Calu3 (cell line): ENCODE measurements at regions not wholly inside any gene's neighbourhood (a gene's known extent, or its start where the extent isn't known, plus 50 kb on each side); places are given as distances from the start of the nearest gene placed in this dataset.

ENCODE experiments used
- BruUV-seq: library from RNA; stranded (reverse); fragments of 400-500 nt; replicated peaks from 2 replicates; lab custom pipeline; 2021; lab: Mats Ljungman, UMichigan
- CTCF ChIA-PET: fragments of 300-600 bp; sonication (Branson Sonifier 250); formaldehyde crosslinking; loops from one replicate; lab custom pipeline; 2022; ENCODE audit warnings: antibody characterized with exemption; lab: Charles Lee
- DNase-seq: peaks from one replicate; pipeline ENCODE4 v3.0.0; 2022
- H3K27ac Mint-ChIP-seq: one replicate; pipeline ENCODE4 v1.8.0; 2022; ENCODE audit warnings: mixed read lengths; ENCODE audit not compliant: unreplicated experiment
- H3K27me3 Mint-ChIP-seq: one replicate; pipeline ENCODE4 v1.8.0; 2022; ENCODE audit warnings: mixed read lengths; ENCODE audit not compliant: unreplicated experiment
- H3K36me3 Mint-ChIP-seq: one replicate; pipeline ENCODE4 v1.8.0; 2022; ENCODE audit warnings: mild to moderate bottlenecking, moderate library complexity, mixed read lengths; ENCODE audit not compliant: insufficient read depth, unreplicated experiment
- H3K4me1 Mint-ChIP-seq: one replicate; pipeline ENCODE4 v1.8.0; 2022; ENCODE audit warnings: mild to moderate bottlenecking, low read depth, mixed read lengths; ENCODE audit not compliant: unreplicated experiment
- H3K4me3 Mint-ChIP-seq: one replicate; pipeline ENCODE4 v1.8.0; 2022; ENCODE audit warnings: mild to moderate bottlenecking, low read depth, moderate library complexity, mixed read lengths; ENCODE audit not compliant: unreplicated experiment
- H3K9me3 Mint-ChIP-seq: one replicate; pipeline ENCODE4 v1.8.0; 2022; ENCODE audit warnings: low read depth, mixed read lengths; ENCODE audit not compliant: unreplicated experiment
- intact Hi-C: fragments of 100-400 bp; cut with micrococcal nuclease; formaldehyde crosslinking; loops from one replicate; pipeline ENCODE4 v1.10.0; 2022; ENCODE audit not compliant: unreplicated experiment
- TF ChIP-seq, protein P1 (sequence below): fragments of 200-600 bp; IDR thresholded peaks from one replicate; pipeline ENCODE4 v1.8.0; 2022; ENCODE audit warnings: antibody characterized with exemption; ENCODE audit not compliant: unreplicated experiment

DNA sequence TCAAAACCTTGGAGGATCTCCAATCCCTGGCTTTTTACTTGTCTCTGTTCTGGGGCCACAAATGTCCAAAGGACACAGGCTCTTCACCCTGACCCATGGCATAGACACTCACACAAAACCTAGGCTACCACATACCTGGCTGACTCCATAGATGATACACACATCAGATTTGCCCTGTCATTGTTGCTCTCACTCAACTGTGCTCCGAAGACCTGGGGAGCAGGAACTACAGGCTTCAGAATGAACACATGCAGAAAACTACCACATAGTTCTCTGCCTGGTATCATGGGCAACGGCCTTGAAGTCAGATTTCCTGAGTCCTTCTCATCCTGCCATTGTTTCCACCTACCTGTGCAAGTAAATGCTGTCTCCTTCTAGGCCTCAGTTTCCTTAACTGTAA lies 226.2 kb downstream of the KIF4B start:
- H3K27ac Mint-ChIP-seq = no peak overlapping the region
- TF ChIP-seq, protein P1, sequence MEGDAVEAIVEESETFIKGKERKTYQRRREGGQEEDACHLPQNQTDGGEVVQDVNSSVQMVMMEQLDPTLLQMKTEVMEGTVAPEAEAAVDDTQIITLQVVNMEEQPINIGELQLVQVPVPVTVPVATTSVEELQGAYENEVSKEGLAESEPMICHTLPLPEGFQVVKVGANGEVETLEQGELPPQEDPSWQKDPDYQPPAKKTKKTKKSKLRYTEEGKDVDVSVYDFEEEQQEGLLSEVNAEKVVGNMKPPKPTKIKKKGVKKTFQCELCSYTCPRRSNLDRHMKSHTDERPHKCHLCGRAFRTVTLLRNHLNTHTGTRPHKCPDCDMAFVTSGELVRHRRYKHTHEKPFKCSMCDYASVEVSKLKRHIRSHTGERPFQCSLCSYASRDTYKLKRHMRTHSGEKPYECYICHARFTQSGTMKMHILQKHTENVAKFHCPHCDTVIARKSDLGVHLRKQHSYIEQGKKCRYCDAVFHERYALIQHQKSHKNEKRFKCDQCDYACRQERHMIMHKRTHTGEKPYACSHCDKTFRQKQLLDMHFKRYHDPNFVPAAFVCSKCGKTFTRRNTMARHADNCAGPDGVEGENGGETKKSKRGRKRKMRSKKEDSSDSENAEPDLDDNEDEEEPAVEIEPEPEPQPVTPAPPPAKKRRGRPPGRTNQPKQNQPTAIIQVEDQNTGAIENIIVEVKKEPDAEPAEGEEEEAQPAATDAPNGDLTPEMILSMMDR = no peak
- no peak overlapping the region for H3K4me3 Mint-ChIP-seq
- CTCF ChIA-PET = no interaction called here
- H3K27me3 Mint-ChIP-seq = no peaks in the 10 kb centered on the region
- no peaks in the 10 kb centered on the region for H3K36me3 Mint-ChIP-seq
- peaks cover 13% of the 10 kb centered on the region for H3K9me3 Mint-ChIP-seq
- no TSS peak for BruUV-seq
- intact Hi-C loops = no loop called here
- H3K4me1 Mint-ChIP-seq = no peaks in the 10 kb centered on the region
- DNase-seq = no peak

DNA sequence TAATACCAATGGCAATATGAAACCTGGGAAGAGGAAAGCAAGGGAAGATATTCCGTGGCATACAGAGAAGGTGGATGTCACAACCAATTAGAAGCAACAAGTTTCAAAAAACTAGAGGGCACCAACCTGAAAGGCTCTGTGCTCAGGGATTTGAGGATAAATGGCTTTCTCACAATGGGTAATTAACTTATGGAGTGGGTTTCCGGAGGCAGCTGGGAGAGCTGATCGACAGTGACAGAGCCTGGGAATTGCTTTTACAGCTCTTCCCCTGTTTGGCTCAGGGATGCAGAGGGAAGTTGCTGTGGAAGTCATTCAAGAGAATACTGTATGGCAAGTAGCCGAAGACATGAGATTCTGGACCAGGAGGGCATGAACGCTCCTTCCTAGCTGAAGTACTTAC lies 237.0 kb downstream of the KIF4B start:
- Mint-ChIP-seq H3K27ac (no peak overlapping the region), H3K36me3 (no peaks in the 10 kb centered on the region), H3K27me3 (no peaks in the 10 kb centered on the region), H3K9me3 (no peaks in the 10 kb centered on the region), H3K4me3 (no peak overlapping the region), H3K4me1 (no peaks in the 10 kb centered on the region)
- CTCF ChIA-PET = no interaction called here
- intact Hi-C loops = no loop called here
- DNase-seq = no peak
- TF ChIP-seq, protein P1 = no peak
- no TSS peak for BruUV-seq

DNA sequence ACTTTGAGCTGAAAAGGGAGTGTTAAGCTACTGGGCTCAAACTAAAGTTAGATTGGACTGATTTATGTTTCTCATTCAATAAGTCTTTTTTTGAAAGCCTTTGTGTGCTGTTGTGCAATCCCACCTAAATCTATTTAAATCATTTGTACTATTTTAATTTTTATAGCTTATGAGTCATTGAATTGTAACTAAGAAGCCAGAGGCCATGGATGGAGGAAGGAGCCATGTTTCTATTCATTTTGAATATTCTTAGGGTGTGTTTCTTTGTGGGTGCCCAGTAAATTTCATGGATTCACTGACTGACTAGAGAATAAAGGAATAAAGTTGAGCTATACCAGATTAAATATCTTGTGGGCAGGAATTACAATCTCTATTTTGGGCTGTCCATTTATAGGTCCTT lies 238.5 kb downstream of the KIF4B start:
- H3K27ac Mint-ChIP-seq = no peak overlapping the region
- no peaks in the 10 kb centered on the region for H3K9me3 Mint-ChIP-seq
- H3K4me1 Mint-ChIP-seq = no peaks in the 10 kb centered on the region
- CTCF ChIA-PET = interaction anchor here (0.6 kb wide), 1 partner anchor 624 kb away, joined by 3 read pairs; no protein-coding TSS in a partner anchor
- no peaks in the 10 kb centered on the region for H3K36me3 Mint-ChIP-seq
- intact Hi-C loops = no loop called here
- no TSS peak for BruUV-seq
- no peak for DNase-seq
- H3K27me3 Mint-ChIP-seq = no peaks in the 10 kb centered on the region
- H3K4me3 Mint-ChIP-seq = no peak overlapping the region
- TF ChIP-seq, protein P1 = no peak

DNA sequence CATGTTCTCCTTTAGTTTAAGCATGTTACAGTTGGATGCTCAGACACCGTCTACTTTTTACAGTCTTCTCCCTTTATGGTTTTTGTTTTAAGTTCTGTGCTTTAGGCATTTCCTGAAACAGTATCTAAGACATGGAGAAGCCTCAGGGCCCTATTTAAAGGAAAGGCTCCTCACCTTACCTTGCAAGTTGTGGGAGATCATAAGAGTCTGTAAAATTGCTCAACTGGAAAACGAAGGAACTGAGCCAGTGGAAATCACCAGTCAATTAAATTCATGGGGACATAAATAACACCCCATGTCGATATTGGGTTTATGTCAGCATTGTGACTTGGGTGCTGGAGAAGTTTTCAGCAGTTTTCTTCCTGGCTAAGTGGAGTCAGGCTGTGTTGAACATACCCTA lies 239.2 kb downstream of the KIF4B start:
- intact Hi-C loops = no loop called here

More for the DNA sequence above, 239.2 kb downstream of the KIF4B start:
- H3K4me1 Mint-ChIP-seq = no peaks in the 10 kb centered on the region
- H3K4me3 Mint-ChIP-seq = no peak overlapping the region
- no peaks in the 10 kb centered on the region for H3K36me3 Mint-ChIP-seq
- BruUV-seq = no TSS peak
- no peaks in the 10 kb centered on the region for H3K27me3 Mint-ChIP-seq
- TF ChIP-seq, protein P1 = no peak
- DNase-seq = no peak
- CTCF ChIA-PET = no interaction called here
- no peaks in the 10 kb centered on the region for H3K9me3 Mint-ChIP-seq
- no peak overlapping the region for H3K27ac Mint-ChIP-seq
